WI38 (cell line): ENCODE measurements at regions not wholly inside any gene's neighbourhood (a gene's known extent, or its start where the extent isn't known, plus 50 kb on each side); places are given as distances from the start of the nearest gene placed in this dataset.

Source experiments
- H3K4me3 ChIP-seq: 2 replicates; pipeline ENCODE4 v1.5.1; 2011; ENCODE audit warnings: low read depth, mild to moderate bottlenecking, control low read depth, low read length
- TF ChIP-seq, protein P1 (sequence below): IDR thresholded peaks from 2 replicates; pipeline ENCODE4 v1.5.1; 2012; ENCODE audit warnings: low read depth, mild to moderate bottlenecking, control low read depth, low read length

DNA sequence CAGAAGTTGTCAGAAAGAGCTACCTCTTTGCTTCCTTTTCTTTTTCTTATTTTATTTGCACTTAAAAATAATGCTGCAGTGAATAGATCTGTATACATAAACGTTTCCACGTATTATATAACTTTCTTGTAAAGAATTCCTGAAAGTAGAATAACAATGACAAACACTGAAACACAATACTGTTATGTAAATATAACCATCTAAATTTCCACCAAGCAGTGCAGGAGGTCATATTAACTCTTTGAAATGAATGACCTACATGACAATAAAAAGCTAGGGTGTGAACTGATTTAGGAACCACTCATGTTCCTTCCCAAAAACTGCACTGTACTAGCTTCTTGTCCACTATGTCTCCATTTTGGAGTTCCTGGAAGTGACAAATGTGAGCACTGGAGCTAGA is 85.8 kb downstream of the COX18 start:
- TF ChIP-seq, protein P1, sequence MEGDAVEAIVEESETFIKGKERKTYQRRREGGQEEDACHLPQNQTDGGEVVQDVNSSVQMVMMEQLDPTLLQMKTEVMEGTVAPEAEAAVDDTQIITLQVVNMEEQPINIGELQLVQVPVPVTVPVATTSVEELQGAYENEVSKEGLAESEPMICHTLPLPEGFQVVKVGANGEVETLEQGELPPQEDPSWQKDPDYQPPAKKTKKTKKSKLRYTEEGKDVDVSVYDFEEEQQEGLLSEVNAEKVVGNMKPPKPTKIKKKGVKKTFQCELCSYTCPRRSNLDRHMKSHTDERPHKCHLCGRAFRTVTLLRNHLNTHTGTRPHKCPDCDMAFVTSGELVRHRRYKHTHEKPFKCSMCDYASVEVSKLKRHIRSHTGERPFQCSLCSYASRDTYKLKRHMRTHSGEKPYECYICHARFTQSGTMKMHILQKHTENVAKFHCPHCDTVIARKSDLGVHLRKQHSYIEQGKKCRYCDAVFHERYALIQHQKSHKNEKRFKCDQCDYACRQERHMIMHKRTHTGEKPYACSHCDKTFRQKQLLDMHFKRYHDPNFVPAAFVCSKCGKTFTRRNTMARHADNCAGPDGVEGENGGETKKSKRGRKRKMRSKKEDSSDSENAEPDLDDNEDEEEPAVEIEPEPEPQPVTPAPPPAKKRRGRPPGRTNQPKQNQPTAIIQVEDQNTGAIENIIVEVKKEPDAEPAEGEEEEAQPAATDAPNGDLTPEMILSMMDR = no peak
- no peak overlapping the region for H3K4me3 ChIP-seq

DNA sequence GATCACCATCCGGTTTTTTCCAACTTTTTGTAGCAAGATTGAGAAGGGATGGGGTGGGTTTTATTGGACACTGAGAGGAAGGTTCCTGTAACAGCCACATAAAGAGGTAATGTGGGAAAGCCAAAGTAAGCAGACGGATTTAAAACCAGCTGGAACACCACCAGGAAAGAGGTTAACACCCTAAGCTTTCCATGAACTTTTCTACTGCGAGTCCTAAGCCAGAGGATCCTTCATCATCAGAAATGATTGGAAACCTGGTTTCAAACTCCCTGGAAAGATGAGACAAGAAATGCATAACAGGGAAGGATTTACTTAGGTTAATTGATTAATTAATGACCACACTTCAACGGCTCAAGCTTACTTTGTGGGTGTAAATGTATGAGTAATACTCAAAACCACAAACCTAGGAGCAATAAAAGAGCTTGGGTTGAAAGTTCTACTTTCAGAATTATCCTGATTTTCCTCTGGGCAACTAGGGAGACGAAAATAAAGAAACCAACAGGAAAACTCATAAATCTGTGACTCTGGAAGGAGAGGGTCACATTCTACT is 91.5 kb downstream of the COX18 start:
- H3K4me3 ChIP-seq = no peak overlapping the region
- TF ChIP-seq, protein P1 = no peak

- H3K4me3 ChIP-seq = no peak overlapping the region
- TF ChIP-seq, protein P1 = no peak
Measured at GRCh38 chr4:72975488-72975784, 94.1 kb downstream of the COX18 start.

- TF ChIP-seq, protein P1 = no peak
- H3K4me3 ChIP-seq = no peak overlapping the region
Measured at GRCh38 chr4:72974694-72975487, 94.6 kb downstream of the COX18 start.

- TF ChIP-seq, protein P1 = no peak
Measured at GRCh38 chr4:72971572-72971971, 97.9 kb downstream of the COX18 start.

GRCh38 chr4:72970756-72971155 is 98.8 kb downstream of the COX18 start:
- TF ChIP-seq, protein P1 = no peak

More at GRCh38 chr4:72971572-72971971, 97.9 kb downstream of the COX18 start:
- H3K4me3 ChIP-seq = no peak overlapping the region

GRCh38 chr4:72969976-72970375 is 99.5 kb downstream of the COX18 start:
- no peak overlapping the region for H3K4me3 ChIP-seq
- TF ChIP-seq, protein P1 = no peak

More at GRCh38 chr4:72970756-72971155, 98.8 kb downstream of the COX18 start:
- H3K4me3 ChIP-seq = no peak overlapping the region
